Esophagus squamous epithelium (tissue), 4 donors: ENCODE measurements at regions not wholly inside any gene's neighbourhood (a gene's known extent, or its start where the extent isn't known, plus 50 kb on each side); places are given as distances from the start of the nearest gene placed in this dataset.

ENCODE experiments used
- CTCF ChIP-seq, 6 experiments: fragments of 450-650 bp in 4 of 6; fragments of 200-600 bp in 2 of 6; sonication (generic) in 2 of 6; IDR thresholded peaks; one replicate each; pipeline ENCODE4 v1.5.1; 2016 to 2019; ENCODE audit warnings: antibody characterized with exemption in 6 of 6, mild to moderate bottlenecking in 4 of 6, moderate library complexity in 4 of 6
- POLR2A ChIP-seq, 4 donors: fragments of 450-650 bp; IDR thresholded peaks; one replicate each; pipeline ENCODE4 v1.6.1; 2017; ENCODE audit warnings: antibody characterized with exemption in 4 of 4, mild to moderate bottlenecking in 4 of 4, moderate library complexity in 3 of 4

- TF ChIP-seq CTCF (IDR thresholded peaks at IDR 0.05), result peak in 1 of 6 experiments; percentile 26
- no peak for TF ChIP-seq POLR2A (IDR thresholded peaks at IDR 0.05)
Observed at GRCh38 chr4:104015680-104016079, 295.9 kb upstream of the TACR3 start.
